ENCODE measurements at regions not wholly inside any gene's neighbourhood (a gene's known extent, or its start where the extent isn't known, plus 50 kb on each side); places are given as distances from the start of the nearest gene placed in this dataset.

DNA sequence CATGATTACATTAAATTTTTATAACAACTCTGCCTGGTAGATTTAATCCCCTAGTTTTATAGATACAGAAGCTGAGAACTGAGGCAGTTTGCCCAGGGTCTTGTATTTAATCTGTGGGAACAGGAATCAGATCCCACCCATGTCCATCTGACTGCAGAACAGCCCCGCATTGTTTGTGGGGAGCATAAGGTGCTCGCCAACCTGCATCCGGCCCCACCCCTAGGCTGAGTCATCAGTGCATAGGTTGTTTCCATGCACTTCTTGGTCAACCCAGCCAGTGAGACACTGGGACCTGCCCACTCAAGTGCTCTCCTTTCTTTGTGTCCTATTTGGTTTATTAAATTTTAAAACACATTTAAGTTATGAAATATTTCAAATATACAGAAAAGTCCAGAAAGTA is 266.2 kb downstream of the OPA1 start:
- TF ChIP-seq CTCF (IDR thresholded peaks at IDR 0.05) = no peak

GRCh38 chr3:193861012-193861411 is 268.0 kb downstream of the OPA1 start:
- Mint-ChIP-seq H3K4me3 (no peak overlapping the region), H3K36me3 (ENCODE audit: low read depth) (no peaks in the 10 kb centered on the region), H3K27ac (no peak overlapping the region), H3K9me3 (no peaks in the 10 kb centered on the region), H3K4me1 (peaks cover 30% of the 10 kb centered on the region), H3K27me3 (ENCODE audit: low read depth, poor library complexity) (peaks cover 16% of the 10 kb centered on the region)
- TF ChIP-seq CTCF (IDR thresholded peaks at IDR 0.05) = no peak
- no peak for DNase-seq

More for the DNA sequence above, 266.2 kb downstream of the OPA1 start:
- DNase-seq = no peak
- Mint-ChIP-seq H3K4me3 (no peak overlapping the region), H3K36me3 (ENCODE audit: low read depth) (no peaks in the 10 kb centered on the region), H3K27me3 (ENCODE audit: low read depth, poor library complexity) (peaks cover 17% of the 10 kb centered on the region), H3K27ac (no peak overlapping the region), H3K9me3 (no peaks in the 10 kb centered on the region), H3K4me1 (peaks cover 30% of the 10 kb centered on the region)

GRCh38 chr3:193862843-193863242 is 269.8 kb downstream of the OPA1 start:
- no peak for TF ChIP-seq CTCF (IDR thresholded peaks at IDR 0.05)
- H3K27me3 Mint-ChIP-seq (ENCODE audit: low read depth, poor library complexity) = peaks cover 28% of the 10 kb centered on the region
- no peak for DNase-seq

GRCh38 chr3:193863657-193864357 is 270.8 kb downstream of the OPA1 start:
- Mint-ChIP-seq H3K36me3 (ENCODE audit: low read depth) (no peaks in the 10 kb centered on the region), H3K27me3 (ENCODE audit: low read depth, poor library complexity) (peaks cover 34% of the 10 kb centered on the region), H3K4me1 (peaks cover 36% of the 10 kb centered on the region), H3K4me3 (no peak overlapping the region), H3K9me3 (no peaks in the 10 kb centered on the region), H3K27ac (no peak overlapping the region)
- DNase-seq = no peak
- TF ChIP-seq CTCF (IDR thresholded peaks at IDR 0.05) = no peak

More at GRCh38 chr3:193862843-193863242, 269.8 kb downstream of the OPA1 start:
- Mint-ChIP-seq H3K27ac (no peak overlapping the region), H3K4me1 (peaks cover 30% of the 10 kb centered on the region), H3K36me3 (ENCODE audit: low read depth) (no peaks in the 10 kb centered on the region), H3K4me3 (no peak overlapping the region), H3K9me3 (no peaks in the 10 kb centered on the region)

DNA sequence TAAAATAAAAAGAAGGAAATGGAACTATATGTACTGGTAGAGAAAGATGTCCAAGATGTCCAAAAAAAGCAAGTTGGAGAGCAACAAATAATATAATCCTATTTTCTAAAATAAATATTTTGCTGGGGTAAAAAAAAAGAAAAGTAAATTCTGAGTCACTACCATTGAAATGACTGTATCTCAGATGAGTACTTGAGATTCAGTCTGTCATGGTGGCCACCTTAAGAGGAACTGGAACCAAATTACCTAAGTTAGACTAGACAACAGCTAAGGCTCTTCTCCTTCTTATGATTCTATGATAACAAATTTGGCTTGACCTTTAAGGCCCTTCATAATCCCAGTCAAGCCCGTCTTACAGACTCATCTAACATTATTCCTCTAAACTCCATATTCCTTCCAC is 270.6 kb upstream of the HES1 start:
- H3K27me3 Mint-ChIP-seq (ENCODE audit: low read depth, poor library complexity) = peaks cover 49% of the 10 kb centered on the region
- no peak overlapping the region for H3K4me3 Mint-ChIP-seq

More for the DNA sequence above, 270.6 kb upstream of the HES1 start:
- no peak for DNase-seq
- Mint-ChIP-seq H3K4me1 (peaks cover 51% of the 10 kb centered on the region), H3K27ac (no peak overlapping the region), H3K36me3 (ENCODE audit: low read depth) (no peaks in the 10 kb centered on the region), H3K9me3 (no peaks in the 10 kb centered on the region)
- TF ChIP-seq CTCF (IDR thresholded peaks at IDR 0.05) = no peak

Measured in nephron progenitor cell (in vitro differentiated cells).